Myocyte (in vitro differentiated cells): ENCODE measurements at regions not wholly inside any gene's neighbourhood (a gene's known extent, or its start where the extent isn't known, plus 50 kb on each side); places are given as distances from the start of the nearest gene placed in this dataset.

Experiments used
- DNase-seq: peaks from one replicate; pipeline ENCODE4 v3.0.0-alpha.2; 2012; ENCODE audit warnings: low read depth

- no peak for DNase-seq
Measured at GRCh38 chr20:60565083-60565482, 606.9 kb downstream of the CDH26 start.

DNA sequence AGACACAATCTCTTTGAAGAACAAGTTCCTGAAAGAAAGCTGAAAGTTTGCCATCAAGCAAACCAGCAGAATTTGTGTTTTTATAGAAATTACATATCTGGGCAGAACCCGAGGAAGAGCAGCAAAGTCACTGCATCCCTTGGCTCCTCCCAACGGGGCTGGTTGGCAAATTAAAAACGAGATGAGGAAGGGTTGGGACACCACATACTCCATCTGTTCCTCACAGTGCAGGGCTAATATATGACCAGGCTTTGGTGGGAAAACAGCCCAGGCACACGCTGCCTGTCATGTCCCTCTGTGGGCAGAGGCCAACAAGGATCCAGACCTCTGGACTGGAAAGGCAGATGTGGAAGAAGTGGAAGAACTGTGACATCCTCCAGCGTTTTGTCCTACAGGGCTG lies 607.3 kb downstream of the CDH26 start:
- DNase-seq, result no peak

DNA sequence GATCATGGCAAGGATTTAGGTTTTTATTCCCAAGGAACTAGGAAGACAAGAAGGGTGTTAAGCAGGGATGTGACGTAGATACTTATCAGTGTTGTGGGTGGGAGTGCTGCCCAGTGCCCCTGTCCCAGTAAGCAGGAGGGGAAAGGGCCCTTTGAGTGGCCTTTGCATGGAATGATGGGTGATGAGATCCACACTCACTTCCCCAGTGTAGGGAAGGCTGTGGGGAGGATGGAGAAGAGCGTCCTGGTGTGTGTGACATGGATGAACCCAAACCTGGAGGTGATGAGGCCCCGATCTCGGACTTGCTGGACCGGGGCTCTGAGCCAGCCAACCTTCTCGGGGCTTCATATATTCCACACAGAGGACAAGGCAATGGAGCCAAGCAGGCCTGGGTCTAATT lies 610.9 kb downstream of the CDH26 start:
- no peak for DNase-seq

DNA sequence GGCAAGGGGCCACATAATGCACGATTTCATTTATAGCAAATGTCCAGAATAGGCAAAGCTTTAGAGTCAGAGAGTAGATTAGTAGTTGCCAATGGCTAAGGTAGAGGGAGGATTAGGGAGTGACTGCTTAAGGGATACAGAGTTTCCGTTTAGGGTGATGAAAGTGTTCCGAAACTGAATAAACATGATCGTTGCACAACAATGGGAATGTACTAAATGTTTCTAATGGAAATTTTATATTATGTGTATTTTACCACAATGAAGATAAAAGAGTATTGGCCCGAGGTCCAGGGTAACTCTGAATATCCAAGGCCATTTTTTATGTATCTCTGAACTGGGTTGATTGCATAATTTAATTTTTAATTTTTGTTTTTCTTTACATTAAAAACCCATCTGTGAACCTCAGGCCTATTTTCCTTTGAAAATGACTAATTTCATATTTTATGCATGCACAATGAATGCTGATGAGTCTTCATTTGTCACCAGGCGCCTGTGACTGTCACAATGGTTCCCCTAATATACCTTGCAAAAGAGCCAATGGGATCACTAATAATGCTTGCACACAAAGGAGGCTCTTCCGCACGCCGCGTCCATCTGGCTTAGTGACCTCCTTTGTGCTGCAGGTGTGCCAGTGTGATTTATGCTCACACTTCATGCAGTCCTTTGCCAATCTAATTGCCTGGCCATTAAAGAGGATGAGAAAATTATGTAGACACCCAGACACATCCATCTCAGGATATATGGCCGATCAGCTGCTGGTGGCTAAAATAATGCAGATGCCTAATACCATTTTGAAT lies 612.5 kb downstream of the CDH26 start:
- DNase-seq, result no peak

- no peak for DNase-seq
Measured at GRCh38 chr20:60573003-60573680, 614.9 kb downstream of the CDH26 start.

- no peak for DNase-seq
Measured at GRCh38 chr20:60576236-60576635, 618.0 kb downstream of the CDH26 start.

DNA sequence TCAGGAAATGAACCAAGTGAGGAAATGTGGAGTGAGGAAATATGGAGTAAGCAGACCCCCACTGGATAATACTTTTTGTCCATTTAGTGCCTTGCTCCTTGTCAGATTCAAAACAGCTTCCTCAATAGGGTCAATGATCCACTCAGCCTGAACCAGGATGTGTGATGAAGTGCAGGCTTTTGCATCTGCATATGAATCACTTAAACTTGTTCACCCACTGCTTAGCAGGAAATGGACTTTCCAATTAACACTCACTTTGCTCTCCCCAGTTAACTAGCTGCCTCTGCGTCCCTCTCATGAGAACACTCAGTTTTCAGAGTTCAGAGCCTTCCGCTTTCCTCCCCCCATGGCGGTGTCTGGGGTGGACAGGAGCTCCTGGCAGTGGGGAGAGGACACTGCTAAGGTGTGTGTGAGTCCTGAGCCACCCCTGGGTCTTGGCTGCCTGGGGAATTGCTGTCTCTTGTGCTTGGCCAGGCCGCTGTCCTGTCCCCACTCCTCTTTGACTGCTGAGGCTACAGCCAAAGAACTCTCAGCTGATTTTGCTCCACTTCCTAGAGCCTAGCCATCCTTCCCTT lies 621.8 kb downstream of the CDH26 start:
- DNase-seq, result no peak

DNA sequence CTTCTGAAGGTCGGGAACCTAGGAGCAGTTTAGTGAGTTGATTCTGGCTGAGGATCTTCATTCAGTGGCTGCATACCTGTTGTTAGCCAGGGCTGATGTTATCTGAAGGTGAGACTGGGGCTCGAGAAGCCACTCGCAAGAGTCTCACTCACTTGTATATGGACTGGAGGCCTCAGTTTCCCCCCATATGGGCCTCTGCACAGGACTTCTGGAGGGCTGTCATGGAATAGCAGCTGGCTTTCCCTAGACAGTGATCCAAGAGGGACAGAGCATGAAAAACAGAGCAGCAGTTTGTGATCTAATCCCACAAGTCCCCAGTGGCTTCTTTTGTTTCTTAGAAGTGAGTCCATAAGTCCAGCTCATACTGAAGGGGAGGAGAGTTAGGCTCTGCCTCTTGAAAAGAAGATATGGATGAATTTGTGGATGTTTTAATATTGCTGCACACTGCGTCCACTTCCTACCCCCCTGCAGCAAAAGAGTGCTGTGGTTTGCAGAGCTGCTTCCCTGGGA lies 623.4 kb downstream of the CDH26 start:
- no peak for DNase-seq

GRCh38 chr20:60583741-60584140 lies 625.5 kb downstream of the CDH26 start:
- no peak for DNase-seq

GRCh38 chr20:60584221-60584620 lies 626.0 kb downstream of the CDH26 start:
- DNase-seq, result no peak

- no peak for DNase-seq
Measured at GRCh38 chr20:60585651-60586050, 627.4 kb downstream of the CDH26 start.

DNA sequence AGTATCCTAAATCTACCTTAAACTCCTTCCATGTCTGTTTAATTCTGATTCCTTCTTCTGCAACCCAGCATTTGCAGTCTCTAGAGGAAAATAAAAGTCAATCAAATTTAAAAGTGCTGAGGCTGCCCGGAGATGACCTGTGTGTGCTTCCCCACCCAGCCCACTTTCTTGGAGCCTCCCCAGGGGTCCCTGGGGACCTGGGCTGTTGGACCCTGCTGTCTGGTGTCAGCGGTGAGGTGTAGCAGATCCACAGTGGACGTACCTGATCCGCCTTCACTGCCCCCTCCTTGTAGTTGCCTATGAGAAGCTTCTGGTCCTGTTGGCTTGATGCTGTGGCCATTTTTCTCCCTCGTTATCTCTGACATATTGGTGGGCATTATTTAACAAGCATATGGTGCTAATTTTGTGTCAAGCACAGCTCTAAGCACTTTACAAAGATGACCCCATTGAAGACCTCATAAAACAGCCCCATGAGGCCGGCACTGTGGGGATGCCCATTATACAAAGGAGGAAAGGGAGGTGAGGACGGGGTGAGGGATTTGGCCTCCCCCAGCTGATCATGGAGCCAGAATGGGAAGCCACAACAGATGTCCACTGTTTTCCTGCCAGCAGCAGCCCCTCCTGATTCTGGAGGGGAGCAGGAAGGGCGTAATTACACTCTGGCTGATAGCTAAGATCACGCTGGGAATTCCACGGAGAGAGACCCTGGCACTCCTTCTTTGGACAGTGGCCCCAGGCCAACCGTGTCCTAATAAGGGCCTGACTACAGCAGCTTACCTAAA lies 628.2 kb downstream of the CDH26 start:
- no peak for DNase-seq

DNA sequence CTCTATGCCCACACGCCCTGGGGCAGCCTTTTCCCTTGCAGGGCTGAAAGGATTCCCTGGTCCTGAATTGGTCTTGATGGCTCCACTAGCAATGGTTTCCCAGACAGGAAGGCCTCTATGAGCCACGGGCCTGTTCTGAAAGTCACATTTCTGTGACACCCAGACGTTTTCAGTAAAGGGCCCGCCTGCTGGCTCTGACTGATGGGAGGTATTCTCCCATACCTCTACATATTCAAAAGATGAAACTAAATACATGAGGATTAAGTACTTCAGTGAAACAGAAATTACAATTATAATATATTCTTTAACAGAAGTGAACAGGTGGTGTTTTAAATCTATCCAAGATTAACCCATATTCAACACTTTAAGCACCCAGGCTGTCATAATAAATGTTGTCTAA lies 629.8 kb downstream of the CDH26 start:
- DNase-seq, result no peak

GRCh38 chr20:60589623-60590022 lies 631.4 kb downstream of the CDH26 start:
- no peak for DNase-seq

GRCh38 chr20:60591172-60591799 lies 633.1 kb downstream of the CDH26 start:
- DNase-seq, result no peak

GRCh38 chr20:60598528-60598927 lies 640.3 kb downstream of the CDH26 start:
- no peak for DNase-seq

- DNase-seq, result no peak
Measured at GRCh38 chr20:60599381-60599780, 641.2 kb downstream of the CDH26 start.

GRCh38 chr20:60600036-60600435 lies 641.8 kb downstream of the CDH26 start:
- DNase-seq, result no peak

GRCh38 chr20:60624066-60624465 lies 628.0 kb upstream of the CDH4 start:
- DNase-seq, result no peak

GRCh38 chr20:60627751-60628565 lies 624.1 kb upstream of the CDH4 start:
- no peak for DNase-seq
